DLD1 (cell line): ENCODE measurements at regions not wholly inside any gene's neighbourhood (a gene's known extent, or its start where the extent isn't known, plus 50 kb on each side); places are given as distances from the start of the nearest gene placed in this dataset.
"Not testable (repeated sequence)": the region's sequence is repeated elsewhere in the genome, so short reads cannot be mapped to it uniquely, and the experiment has no call there.

Source experiments
- in situ Hi-C: cut with HindIII; loops from 2 replicates; pipeline ENCODE4 v1.10.0; 2017; ENCODE audit warnings: low sequenced_read_pairs

DNA sequence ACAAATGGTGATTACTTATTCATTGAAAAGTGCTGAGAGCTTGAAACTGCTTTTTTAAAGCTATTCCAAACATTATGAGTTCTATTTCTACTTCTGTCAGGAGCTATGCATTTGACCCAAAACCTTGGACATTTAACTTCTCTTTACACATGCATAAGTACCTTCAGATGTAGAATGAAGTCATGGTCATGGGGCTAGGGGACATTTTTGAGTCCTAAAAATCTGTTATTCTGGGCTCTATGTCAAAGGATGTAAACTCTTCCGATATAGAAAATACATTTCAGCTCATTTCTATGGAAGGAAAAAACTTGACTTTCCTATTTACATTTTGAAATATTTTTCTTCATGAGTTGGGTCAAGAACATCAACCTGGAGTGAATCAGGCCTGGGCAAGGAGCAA is 179.5 kb upstream of the CXCL12 start:
- in situ Hi-C loops: no loop called here

DNA sequence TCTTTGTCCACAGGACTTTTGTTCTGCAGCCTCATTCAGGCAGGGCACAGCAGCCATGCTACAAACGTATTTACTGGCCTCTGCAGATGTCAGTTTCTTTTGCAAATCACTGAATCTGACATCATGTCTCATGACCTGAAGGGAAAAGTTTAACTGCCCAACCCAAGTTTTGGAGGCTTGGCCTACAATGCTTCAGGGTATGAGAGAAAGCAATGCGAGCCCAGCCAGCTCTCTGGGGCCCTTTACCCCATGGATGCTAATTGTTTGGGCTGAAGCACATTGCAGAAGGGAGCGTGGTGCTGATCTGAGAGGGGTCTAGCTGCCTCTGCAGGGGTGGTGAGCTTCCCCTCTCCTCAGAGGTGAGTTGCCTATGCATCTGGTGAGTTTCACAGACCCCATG is 179.9 kb upstream of the CXCL12 start:
- in situ Hi-C loops: no loop called here

DNA sequence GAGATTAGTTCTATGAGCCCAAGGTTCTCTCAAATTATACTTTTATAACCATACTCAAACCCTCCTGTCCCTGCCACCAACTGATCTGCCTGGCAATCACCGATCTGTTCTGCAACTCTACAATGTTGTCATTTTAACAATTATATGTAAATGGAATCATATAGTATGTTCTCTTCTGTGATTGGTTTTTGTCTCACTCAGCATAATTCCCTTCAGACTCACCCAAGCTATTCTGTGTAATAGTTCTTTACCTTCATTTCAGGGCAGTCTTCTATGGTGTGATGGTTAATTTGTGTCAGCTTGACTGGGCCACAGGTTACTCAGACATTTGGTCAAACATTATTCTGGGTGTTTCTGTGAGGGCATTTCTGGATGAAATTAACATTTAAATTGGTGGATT is 181.9 kb upstream of the CXCL12 start:
- in situ Hi-C loops: no loop called here

DNA sequence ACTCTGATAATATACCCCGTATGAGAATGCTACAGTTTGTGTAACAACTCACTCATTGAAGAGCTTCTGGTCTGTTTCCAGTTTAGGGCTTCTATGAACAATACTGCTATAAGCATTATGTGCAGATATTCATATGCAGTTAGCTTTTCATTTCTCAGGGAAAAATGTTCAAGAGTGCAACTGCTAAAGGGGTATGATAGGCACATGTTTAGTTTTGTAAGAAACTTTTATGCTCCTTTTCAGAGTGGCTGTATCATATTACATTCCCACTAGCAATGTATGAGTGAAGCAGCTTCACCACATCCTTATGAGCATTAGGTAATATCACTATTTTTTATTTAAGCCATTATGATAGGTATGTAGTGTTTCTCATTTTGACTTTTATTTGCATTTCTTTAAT is 182.6 kb upstream of the CXCL12 start:
- in situ Hi-C loops: no loop called here

DNA sequence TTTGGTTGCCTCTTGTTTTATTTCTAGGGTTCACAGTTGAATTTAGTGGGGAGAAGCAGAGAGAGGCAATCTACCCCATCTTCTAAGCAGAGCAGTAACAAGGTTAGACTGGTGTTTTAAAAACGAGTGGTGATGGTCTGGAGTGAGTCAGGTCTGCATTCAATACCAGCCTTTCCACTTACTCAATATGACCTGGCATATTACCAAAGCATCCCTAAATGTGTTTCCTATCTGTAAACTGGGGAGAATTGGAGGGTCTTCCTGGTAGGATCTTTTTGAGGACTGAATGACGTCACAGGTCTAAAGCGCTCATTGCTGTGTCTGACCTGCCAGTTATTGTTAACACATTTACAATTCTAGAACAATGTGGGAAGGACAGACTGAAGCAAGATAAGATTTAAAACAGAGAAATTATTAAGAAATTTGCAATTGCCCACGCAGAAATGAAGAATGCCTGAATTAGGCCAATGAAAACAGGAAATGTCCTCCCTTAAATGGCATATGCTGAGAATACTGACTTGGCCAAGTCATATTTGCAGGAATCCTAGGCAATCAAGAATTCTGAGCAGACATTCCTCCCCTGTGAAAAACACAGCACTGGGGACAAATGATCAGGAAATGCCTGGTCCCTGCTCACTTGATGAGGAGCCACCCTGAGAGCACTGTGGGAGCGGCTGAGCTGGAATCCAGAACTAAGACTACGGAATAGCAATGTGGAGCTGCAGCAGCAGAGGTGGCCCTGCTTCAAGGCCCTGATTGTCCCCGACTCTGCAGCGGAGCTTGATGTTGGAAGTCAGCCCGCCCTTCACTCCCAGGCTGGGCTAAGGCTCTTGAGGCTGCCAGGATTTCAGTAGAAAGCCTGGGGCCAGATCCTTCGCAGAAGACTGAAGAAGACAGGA is 184.5 kb upstream of the CXCL12 start:
- in situ Hi-C loops: no loop called here

DNA sequence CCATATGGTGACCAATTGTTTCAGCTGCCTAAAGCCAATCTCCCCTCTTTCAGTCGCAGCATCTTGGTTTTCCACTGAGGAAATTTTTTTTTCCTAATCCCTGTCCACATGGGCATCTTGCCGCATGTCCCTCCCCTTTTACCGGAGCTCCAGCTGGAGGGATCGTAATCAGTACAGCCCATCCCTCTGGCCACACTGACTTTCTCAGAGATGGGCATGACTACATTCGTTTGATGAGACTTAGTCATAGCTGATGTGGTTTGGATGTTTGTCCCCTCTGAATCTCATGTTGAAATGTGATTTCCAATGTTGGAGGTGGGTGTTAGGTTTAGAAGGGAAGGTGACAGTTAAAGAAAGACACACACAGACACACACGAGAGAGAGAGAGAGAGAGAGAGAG is 186.8 kb upstream of the CXCL12 start:
- in situ Hi-C loops: no loop called here

DNA sequence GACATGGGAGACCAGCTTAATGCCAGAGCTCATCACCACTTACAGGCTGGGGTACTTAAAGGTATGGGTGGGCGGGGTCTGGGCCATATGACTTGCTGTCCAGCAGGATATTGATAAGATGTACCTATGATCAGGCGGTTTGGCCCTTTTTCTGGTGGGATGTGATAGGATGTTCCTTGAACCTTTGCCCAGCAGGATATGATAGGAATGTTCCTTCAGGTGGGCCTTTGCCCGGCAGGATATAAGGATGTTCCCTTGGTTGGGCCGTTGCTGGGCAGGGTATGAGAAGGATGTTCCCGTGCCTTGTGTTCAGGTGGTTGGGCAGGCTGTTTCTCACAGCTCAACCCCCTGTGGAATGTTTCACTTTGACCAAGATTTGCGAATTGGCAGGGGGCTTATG is 187.2 kb upstream of the CXCL12 start:
- in situ Hi-C loops: no loop called here

DNA sequence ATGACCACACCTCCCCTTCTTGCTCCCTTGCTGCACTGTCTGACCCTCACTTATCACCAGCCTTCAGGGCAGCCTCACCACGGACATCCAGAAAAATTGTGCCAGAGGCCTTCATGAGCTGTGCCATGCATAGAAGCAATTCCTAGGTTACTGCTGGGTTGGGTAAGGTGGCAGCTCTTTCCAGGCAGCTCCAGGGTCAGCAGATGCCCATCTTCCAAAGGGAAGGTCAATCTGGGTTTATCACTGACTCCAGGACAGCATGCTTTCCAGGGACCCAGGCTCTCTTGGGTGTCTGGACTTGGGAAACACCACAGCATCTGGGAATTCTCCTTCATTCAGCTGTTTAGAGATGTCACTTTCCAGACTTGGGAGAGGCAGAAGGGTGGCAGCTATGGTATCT is 188.9 kb upstream of the CXCL12 start:
- in situ Hi-C loops: no loop called here

DNA sequence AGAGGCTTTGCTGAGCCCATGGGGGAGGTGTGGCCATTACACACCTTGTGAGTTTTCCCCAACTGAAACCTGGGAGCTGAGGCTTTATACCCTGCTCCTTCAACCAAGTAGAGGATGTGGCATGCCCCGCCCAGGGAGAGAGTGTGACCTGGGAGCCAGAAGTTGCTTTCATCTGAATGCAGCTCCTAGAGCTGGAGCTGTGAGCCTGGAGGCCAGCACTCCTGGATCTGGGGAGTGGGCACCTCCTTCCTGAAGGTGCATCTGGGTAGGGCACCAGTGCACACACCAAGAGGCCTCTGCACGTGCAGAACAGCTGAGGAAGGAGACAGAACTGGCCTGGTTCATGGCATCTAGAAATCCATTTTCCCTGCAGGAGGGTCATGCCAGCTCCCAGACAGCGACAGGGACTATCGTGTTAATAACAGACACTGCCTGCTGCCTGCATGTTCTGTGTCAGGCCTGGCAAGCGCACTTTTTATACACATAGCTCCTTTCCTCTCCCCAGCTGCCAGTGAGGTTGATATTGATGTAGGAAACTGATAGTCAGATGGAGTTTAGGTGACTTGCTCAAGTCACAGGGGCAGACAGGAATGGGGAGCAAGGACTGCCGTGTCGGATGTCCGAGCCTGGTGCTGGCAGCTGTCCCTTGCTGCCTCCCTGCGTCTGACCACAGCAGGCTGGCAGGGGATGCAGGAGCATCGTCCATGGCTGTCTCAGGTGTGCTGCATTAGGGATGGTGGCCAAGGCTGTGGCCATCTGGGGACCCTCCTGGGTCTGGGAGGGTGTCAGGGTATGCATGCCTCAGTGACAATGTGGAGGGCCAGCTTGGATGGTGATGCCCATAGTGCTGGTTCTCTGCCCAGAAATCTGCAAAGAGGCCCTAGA is 189.9 kb upstream of the CXCL12 start:
- in situ Hi-C loops: no loop called here

DNA sequence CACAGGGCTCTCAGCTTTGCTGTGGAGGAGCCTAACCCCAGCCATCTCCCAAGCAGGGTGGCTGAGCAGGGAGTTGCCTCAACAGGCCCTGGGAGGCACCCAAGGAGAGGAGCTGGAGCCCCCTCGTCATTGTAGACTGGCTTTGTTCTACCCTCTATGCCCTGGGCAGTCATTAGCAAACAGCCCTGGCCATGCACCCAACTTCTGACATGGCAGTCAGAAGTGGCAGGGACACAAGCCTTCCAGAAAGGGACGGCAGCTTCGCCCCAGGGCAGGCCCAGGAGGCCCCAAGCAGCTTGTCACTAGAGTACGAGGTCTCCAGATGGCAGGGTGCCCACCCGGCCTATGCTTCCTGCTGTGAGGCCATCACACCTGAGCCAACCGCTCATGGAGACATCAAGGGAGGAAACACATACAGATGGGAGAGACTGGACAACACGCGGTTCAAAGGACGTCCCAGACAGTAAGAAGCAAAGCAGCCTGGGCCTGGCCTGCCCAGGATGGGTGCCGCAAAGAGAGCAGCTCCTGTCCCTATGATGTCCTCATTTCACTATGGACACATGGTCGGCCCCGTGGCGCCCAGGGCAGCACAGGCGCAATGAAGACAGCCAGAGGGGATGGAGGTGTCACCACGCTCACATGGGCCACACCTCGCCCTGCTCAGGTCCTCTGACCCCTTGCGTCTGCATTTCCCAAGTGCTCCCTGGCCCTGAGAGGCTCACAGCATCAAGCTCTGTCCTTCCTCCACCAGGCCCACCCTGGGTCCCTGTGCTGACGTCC is 190.9 kb upstream of the CXCL12 start:
- in situ Hi-C loops: no loop called here

DNA sequence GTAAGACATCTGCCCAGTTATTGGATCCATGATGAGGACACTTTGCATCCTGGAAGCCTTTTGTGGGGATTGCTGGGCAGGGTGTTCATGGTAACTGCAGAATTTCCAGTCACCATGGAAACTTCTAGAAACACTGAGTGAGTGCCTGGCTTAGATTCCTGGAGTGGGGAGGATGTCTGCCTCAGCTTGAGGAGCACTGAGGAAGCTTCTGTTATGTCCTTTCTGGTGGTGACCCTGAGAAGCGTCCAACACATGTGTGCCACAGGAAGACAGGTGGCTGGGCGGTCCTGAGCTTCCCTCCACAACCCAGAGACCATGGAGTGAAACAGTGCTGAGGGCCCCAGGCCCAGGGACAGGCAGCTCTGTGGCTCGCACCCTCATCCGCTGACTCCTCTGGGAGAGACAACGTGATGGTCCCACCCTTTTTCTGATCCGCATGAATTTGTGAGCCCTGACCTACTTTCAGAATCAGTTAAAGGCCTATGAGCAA is 191.8 kb upstream of the CXCL12 start:
- in situ Hi-C loops: no loop called here

DNA sequence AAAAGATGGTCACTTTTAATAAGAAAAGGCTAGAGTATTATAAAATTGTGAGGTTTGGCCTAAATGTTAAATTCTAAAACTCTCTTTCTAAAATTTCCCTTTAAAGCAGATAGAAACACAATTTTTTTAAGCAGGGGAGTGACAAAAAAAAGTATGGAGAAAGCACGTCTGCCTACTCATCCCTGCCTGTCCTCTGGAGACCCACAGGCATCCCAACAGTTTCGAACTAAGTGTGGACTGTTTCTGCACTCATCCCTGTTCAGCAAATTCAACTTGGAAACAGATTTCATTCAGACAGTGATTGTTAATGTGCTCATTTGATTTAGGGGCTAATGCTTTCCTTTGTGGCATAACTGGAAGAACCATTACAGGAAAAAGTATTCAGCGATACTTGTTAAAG is 192.6 kb upstream of the CXCL12 start:
- in situ Hi-C loops: no loop called here

DNA sequence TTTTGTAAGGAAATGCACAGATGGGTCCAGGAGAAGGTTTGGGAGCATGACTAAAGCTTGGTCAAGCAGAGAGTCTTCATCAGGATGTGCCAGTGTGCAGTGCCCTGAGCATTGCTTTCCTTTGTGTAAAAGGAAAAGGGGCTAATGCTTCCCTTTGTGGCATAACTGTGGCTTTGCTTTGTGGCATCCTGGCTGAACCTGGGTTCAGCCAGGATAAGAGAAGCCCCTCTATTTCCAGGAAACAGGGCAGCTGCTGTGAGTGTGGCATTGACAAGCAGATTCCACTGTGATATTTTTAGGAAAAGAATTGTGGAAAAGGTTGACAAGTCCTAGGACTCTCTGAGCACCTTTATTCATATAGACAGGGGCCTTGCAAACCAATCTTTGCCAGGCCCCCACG is 193.4 kb upstream of the CXCL12 start:
- in situ Hi-C loops: no loop called here

DNA sequence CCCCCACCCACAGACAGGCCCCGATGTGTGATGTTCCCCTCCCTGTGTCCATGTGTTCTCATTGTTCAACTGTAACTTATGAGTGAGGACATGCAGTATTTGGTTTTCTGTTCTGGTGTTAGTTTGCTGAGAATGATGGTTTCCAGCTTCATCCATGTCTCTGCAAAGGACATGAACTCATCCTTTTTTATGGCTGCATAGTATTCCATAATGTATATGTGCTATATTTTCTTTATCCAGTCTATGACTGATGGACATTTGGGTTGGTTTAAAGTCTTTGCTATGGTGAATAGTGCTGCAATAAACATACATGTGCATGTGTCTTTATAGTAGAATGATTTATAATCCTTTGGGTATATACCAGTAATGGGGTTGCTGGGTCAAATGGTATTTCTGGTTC is 194.1 kb upstream of the CXCL12 start:
- in situ Hi-C loops: not testable (repeated sequence)

DNA sequence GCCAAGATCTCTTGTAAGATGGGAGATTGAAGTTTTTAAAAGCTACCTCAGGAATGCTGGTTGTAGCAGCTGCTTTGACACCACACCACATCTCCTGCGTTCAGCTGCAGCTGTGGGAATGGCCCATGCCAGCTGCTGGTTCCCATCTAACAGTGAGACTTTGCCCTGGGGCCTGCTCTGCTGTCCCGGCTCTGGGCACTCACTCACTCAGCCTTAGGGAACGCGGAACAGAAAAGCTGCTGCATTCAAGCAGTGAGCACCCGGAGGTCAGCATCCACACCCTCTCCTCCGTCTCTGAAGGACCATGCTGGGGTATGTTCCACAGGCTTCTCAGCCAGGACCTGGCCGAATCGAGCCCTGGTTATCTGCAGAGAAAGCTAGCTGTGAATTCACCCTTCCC is 197.1 kb upstream of the CXCL12 start:
- in situ Hi-C loops: no loop called here

DNA sequence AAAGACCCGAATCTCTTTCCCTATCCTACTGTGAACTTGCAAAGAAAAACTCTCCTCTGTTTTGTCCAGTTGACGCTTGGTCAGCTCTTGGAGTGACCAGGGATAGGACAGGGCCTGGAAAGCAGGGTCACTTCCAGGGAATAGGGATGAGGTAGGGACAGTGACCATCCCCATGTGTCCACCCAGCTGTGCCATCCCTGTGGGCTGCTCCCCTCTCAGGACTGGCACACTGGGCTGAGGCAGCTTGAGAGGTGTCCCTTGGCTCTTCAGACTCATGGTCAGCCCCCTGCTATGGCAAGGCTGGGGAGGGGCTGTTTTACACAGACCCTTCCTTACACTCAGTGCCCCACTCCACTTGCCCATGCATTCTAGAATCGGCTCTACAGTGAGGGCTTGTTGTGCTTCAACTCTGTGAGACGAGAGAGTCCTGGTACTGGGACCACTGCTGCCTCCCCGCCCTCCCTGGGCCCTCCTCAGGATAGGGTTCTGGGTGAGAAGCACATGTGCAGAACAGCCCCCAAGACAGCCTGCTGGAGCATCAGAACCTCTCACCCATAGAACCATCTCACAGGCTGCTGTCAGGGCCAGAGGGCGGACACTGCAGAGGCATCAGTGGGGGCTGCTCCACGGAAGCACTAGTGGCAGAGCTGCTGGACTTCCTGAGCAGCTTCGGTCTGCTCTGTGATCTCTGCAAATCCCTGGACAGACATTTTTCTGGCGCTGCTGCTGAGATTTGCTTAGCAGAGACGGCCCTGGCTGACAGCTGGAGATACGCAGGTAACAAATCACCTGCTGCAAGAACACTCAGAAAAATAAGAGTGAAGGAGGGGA is 202.8 kb upstream of the CXCL12 start:
- in situ Hi-C loops: no loop called here

DNA sequence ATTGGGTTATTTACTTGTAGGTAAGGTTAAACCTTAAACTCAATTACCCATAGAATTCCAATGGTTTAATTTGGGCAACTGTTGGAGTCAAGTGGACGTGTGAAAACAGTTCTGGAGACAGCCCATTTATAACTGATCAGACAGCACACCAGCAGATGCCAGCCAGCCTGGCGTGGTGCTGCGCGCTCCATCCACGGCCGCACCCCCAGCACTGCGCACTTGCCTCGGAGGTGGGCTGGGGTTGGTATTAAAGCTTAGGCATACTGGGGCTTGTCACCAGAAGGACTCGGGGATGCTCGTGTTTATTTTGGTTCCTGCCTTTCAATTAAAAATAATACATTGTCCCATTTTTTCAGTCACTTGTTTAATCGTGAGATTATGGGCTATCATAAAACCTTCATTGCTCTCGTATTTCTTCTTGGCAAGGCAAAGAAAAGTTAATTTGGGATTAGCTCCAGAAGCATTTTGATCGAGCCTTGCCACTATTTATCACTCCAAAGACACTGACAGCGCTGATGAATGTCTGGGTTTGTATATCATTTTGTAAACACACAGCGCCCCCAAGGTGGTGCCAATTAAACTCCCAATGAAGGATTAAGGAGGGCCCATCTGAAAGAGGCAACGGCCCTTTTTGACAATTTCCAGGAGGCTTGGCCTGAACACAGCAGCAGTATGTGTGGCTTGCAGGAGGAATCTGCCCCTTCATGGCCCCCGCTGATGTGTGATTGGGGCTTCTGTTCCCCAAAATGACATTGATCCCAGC is 204.5 kb upstream of the CXCL12 start:
- in situ Hi-C loops: no loop called here

DNA sequence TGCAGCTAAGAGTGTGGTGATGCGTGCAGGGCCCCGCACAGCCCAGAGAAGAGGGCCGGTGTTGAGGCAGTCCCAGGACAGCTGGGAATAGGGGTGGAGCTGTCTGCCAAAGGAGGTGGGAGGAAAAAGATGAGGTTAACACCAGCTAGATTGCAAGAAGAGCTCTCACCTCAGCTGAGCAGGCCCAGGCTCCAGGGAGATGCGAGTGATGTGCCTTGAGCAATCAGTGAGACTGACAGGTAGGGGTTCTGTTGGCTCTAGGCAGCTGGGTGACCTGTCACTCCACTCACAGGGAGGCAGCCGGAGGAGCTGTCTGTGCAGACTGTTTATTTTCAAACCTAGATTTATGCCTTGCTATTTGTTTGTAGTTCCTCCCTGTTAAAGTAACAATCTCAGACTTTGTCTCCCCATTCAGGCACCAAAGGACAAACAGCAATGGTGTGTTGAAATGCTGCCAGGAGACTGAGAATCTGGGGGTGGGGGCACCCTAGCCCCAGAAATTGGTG is 205.1 kb upstream of the CXCL12 start:
- in situ Hi-C loops: no loop called here

DNA sequence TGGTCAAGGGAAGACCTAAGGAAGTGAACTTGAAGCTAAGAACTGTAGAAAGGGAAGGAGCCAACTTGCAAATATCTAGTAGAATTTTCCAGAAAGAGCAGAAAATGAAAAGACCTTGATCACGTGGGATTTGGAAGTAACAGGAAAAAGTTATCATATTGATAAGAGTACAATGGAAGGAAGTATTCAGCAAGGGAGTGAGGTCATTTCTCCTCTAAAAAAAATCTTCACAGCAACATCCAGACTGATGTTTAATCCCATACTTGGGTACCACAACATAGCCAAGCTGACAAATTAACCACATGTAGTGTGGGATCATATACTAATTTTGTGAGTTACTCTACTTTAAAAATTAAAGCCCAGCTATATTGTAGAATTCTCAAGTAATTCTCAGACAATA is 207.0 kb upstream of the CXCL12 start:
- in situ Hi-C loops: no loop called here
